C4-2B (cell line): ENCODE measurements at regions not wholly inside any gene's neighbourhood (a gene's known extent, or its start where the extent isn't known, plus 50 kb on each side); places are given as distances from the start of the nearest gene placed in this dataset.

Source experiments
- H3K27ac ChIP-seq: fragments of 450-650 bp; 2 replicates; pipeline ENCODE4 v1.5.1; 2017
- ZFX ChIP-seq: fragments of 450-650 bp; IDR thresholded peaks from 2 replicates; pipeline ENCODE4 v1.6.1; 2017
- TF ChIP-seq, protein P1 (sequence below): fragments of 450-650 bp; conservative IDR thresholded peaks from 2 replicates; pipeline ENCODE4 v1.5.1; 2017; ENCODE audit warnings: mild to moderate bottlenecking

DNA sequence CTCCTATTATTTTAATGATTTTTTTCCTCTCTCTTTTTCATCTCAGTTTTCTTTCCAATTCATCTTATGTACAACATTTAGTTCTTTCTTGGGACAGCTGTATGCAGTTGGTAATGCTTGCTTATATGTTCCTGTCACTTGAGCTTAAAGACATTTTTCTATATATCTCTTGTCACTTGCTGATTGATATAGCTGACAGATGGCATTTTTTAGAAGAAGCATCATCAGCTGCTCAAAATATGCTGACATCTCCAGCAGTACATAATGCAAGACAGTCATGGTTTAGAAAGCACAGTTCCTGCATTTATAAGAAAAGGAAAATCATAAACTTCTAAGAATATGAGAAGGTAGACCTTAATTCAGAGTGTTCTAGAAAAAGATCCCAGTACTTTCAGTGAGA, 56.5 kb downstream of the DCAF8L1 start:
- no peak for TF ChIP-seq ZFX
- TF ChIP-seq, protein P1, sequence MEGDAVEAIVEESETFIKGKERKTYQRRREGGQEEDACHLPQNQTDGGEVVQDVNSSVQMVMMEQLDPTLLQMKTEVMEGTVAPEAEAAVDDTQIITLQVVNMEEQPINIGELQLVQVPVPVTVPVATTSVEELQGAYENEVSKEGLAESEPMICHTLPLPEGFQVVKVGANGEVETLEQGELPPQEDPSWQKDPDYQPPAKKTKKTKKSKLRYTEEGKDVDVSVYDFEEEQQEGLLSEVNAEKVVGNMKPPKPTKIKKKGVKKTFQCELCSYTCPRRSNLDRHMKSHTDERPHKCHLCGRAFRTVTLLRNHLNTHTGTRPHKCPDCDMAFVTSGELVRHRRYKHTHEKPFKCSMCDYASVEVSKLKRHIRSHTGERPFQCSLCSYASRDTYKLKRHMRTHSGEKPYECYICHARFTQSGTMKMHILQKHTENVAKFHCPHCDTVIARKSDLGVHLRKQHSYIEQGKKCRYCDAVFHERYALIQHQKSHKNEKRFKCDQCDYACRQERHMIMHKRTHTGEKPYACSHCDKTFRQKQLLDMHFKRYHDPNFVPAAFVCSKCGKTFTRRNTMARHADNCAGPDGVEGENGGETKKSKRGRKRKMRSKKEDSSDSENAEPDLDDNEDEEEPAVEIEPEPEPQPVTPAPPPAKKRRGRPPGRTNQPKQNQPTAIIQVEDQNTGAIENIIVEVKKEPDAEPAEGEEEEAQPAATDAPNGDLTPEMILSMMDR: no peak
- H3K27ac ChIP-seq: no peak overlapping the region

DNA sequence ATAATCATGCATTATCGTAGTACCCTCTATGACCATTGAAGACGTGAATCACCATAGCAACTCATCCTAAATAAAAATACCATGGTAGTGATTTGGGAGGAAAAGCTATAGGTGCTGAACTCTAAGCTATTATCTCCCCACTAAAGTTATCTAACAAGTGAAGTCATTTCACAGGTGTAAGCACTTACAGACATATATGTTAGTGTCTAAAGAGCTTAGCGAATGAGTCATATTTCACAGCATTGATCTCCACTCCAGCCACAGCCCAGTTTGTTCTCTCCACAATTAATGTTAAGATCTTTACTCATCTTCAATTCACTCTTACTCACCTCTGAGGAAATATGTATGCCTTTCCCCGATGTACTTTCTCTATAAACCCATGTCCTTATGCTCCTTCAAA, 57.0 kb downstream of the DCAF8L1 start:
- TF ChIP-seq, protein P1: no peak
- TF ChIP-seq ZFX: no peak
- H3K27ac ChIP-seq: no peak overlapping the region

DNA sequence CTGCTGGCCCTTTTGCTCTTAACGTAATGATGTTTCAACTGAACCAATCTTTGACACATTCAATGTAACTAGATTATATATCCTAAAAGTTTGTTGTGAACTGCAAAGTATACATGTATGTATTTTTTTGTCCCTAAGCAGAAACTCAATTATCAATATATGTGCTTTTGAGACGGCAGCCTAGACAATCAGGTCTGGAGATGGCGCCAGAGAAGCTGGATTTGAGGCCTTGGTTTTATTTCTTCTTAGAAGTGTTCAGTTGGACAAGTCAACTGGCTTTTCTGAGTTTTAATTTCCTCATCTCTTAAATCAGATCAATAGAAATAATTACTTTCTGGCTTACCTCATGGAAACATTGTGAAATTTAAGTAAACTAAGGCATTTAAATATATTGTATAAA, 62.5 kb downstream of the DCAF8L1 start:
- H3K27ac ChIP-seq: no peak overlapping the region
- TF ChIP-seq ZFX: no peak
- TF ChIP-seq, protein P1: peak; percentile 27

GRCh38 chrX:27917713-27918500, 63.3 kb downstream of the DCAF8L1 start:
- TF ChIP-seq, protein P1: no peak
- no peak for TF ChIP-seq ZFX

GRCh38 chrX:27915617-27916016, 65.6 kb downstream of the DCAF8L1 start:
- TF ChIP-seq ZFX: no peak
- TF ChIP-seq, protein P1: no peak
- H3K27ac ChIP-seq: no peak overlapping the region

More at GRCh38 chrX:27917713-27918500, 63.3 kb downstream of the DCAF8L1 start:
- no peak overlapping the region for H3K27ac ChIP-seq

DNA sequence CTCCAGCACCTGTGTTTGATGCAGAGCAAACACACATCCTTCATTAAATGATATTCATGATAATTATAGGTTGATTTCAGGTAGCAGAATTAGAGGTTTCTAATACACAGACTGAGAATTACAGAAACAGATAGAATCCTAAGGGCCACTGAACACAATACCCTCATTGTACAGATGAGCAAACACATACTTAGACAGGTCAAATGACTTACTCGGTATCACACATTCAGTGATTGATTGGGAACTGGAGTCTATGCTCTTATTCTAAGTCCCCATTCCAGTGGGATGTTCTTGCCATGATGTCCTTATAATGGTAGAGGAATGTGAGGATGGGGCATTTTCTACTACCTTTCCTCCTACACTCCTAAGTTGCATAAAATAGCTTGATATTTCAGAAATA, 70.8 kb downstream of the DCAF8L1 start:
- TF ChIP-seq, protein P1: no peak
- no peak for TF ChIP-seq ZFX

DNA sequence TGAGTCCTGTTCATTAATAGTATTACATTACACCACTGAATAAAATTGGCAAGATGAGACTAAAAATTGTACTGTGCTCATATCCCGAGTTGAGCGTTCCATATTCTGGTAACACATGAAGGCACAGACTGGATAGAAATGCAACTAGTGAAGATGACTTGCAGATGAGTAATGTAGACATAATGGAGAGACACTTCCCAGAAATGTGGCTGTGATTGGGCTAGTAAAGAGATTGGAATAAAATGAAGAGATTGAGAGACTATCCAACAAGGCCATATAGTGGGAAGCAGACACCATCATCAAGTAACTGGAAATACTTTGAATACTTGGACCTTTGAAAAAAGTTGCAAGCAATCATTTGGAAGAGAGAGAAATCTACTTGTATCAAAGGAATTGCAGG, 77.3 kb downstream of the DCAF8L1 start:
- no peak overlapping the region for H3K27ac ChIP-seq
- no peak for TF ChIP-seq ZFX
- TF ChIP-seq, protein P1: no peak

More for the DNA sequence above, 70.8 kb downstream of the DCAF8L1 start:
- no peak overlapping the region for H3K27ac ChIP-seq
